Spleen (tissue), 7 donors: ENCODE measurements at regions not wholly inside any gene's neighbourhood (a gene's known extent, or its start where the extent isn't known, plus 50 kb on each side); places are given as distances from the start of the nearest gene placed in this dataset.

Experiments used
- CTCF ChIP-seq, 11 experiments: fragments of 200-600 bp in 7 of 11; fragments of 450-650 bp in 4 of 11; sonication (generic) in 4 of 11; IDR thresholded peaks in 8 of 11; conservative IDR thresholded peaks in 3 of 11; 1 replicate in 7 of 11; 2 replicates in 4 of 11; pipeline versions ENCODE4 v1.4.0 to v1.8.0; 2016 to 2021; ENCODE audit warnings: antibody characterized with exemption in 11 of 11, inconsistent platforms in 4 of 11, mild to moderate bottlenecking in 1 of 11
- POLR2A ChIP-seq, 3 donors: fragments of 450-650 bp; IDR thresholded peaks; one replicate each; pipeline ENCODE4 v1.5.1; 2017; ENCODE audit warnings: antibody characterized with exemption in 3 of 3, mild to moderate bottlenecking in 1 of 3
- POLR2AphosphoS5 ChIP-seq, 3 donors: sonication (generic); formaldehyde crosslinking; IDR thresholded peaks; one replicate each; pipeline ENCODE4 v1.5.1; 2017; ENCODE audit warnings: antibody characterized with exemption in 3 of 3
- donor health status: DM: no; HTN: no; CAD: no; lungs with moderate emphysema.
- donor health status: DM: no; HTN: no; CAD: no.
- donor health status: DM: no; HTN: no; CAD: no.

GRCh38 chr11:25790396-25790795, 541.5 kb upstream of the ANO3 start:
- TF ChIP-seq CTCF (IDR thresholded peaks at IDR 0.05 in 8 of 11, conservative IDR thresholded peaks at IDR 0.05 in 3 of 11) (no peak), POLR2AphosphoS5 (IDR thresholded peaks at IDR 0.05) (no peak), POLR2A (IDR thresholded peaks at IDR 0.05) (no peak)
